ENCODE measurements at regions not wholly inside any gene's neighbourhood (a gene's known extent, or its start where the extent isn't known, plus 50 kb on each side); places are given as distances from the start of the nearest gene placed in this dataset.

DNA sequence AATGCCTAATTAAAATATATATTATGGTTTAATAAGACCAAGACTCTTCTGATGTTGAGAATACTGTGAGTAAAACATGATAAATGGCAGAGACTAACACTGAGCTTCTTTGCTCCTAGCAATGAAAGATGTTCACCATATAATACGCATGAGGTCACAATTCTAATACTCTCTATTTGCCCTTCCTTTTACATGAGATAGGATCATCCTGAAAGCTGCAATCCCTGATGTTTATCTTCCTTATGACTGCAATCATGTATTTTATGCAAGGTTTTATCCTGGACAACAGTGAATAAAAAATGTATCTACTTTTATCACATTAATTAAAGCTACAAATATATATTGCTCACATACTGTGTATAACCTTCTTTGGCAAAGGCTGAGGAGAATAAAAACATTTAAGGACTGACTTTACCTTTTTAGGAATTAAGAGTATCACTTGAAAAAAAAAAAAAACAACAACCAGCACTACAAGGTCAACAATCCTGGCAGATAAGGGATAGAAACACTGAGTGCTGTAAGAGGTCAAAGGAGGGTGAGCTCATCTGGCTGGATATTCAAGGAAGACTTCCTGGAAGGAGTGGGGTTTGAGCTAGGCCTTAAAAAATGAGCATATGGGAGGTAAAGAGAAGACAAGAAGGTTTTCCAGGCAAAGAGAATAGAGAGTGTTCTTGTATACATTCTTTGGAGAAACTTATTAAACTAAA is 99.9 kb downstream of the AREG start:
- 97 to 100% methylated on average over 1 of the region's 1 CpG for WGBS, 2 donors
- no peak for TF ChIP-seq POLR2A (IDR thresholded peaks at IDR 0.05)
- TF ChIP-seq, protein P1, sequence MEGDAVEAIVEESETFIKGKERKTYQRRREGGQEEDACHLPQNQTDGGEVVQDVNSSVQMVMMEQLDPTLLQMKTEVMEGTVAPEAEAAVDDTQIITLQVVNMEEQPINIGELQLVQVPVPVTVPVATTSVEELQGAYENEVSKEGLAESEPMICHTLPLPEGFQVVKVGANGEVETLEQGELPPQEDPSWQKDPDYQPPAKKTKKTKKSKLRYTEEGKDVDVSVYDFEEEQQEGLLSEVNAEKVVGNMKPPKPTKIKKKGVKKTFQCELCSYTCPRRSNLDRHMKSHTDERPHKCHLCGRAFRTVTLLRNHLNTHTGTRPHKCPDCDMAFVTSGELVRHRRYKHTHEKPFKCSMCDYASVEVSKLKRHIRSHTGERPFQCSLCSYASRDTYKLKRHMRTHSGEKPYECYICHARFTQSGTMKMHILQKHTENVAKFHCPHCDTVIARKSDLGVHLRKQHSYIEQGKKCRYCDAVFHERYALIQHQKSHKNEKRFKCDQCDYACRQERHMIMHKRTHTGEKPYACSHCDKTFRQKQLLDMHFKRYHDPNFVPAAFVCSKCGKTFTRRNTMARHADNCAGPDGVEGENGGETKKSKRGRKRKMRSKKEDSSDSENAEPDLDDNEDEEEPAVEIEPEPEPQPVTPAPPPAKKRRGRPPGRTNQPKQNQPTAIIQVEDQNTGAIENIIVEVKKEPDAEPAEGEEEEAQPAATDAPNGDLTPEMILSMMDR (IDR thresholded peaks at IDR 0.05): no peak
- intact Hi-C loops (cut with DNase I): no loop called here
- no peak for DNase-seq
- H3K27me3 ChIP-seq: no peaks in the 10 kb centered on the region
- H3K4me3 ChIP-seq (replicated peaks in 1 of 3): no peak overlapping the region
- H3K36me3 ChIP-seq: no peaks in the 10 kb centered on the region
- H3K27ac ChIP-seq: no peak overlapping the region
- H3K4me1 ChIP-seq: no peaks in the 10 kb centered on the region
- H3K9me3 ChIP-seq: no peaks in the 10 kb centered on the region

DNA sequence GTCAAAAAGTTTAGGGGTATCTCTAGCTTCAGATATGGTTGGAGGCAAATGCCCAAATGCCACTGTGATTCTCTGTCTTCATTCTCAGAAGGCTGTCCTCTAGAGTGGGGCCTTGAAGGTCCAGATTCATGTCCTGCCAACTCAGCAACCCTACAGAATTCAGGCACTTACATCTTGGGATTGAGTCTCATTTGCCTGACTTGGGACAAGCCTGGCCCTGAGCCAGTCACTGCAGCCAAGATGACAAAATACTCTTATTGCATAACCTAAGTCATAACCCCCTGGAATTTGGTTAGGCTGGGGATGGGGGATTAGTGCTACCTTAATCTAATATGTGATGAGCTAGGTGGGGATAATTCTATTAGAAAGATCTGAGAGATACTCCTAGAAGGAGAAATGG is 100.5 kb downstream of the AREG start:
- Histone ChIP-seq H3K9me3 (no peaks in the 10 kb centered on the region), H3K27me3 (no peaks in the 10 kb centered on the region), H3K4me1 (no peaks in the 10 kb centered on the region), H3K4me3 (replicated peaks in 1 of 3) (no peak overlapping the region), H3K36me3 (no peaks in the 10 kb centered on the region), H3K27ac (no peak overlapping the region)
- intact Hi-C loops (cut with DNase I): no loop called here
- DNase-seq: peak; percentile 6 to 11
- TF ChIP-seq, protein P1 (IDR thresholded peaks at IDR 0.05): no peak
- no peak for TF ChIP-seq POLR2A (IDR thresholded peaks at IDR 0.05)

DNA sequence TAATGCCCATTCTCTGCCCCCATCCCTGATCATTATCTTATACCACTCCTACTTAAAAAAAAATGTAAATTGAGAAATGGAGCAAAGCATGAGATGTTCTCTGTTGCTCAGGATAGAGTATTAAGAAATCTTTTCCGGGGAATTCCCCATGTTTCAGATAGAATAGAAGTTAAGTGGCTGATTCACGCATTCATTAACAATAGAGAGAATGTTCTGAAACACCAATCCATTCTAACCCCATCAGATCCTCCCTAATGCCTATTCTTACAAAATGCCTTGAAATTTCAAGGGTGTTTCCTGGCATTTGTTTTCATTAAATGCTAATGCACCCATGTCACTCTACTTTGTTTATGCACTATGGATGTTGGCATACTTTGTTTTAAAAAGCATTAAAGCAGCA is 101.1 kb downstream of the AREG start:
- 80 to 92% methylated on average over 2 of the region's 2 CpGs for WGBS, 2 donors
- Histone ChIP-seq H3K9me3 (no peaks in the 10 kb centered on the region), H3K27ac (no peak overlapping the region), H3K36me3 (no peaks in the 10 kb centered on the region), H3K4me3 (replicated peaks in 1 of 3) (no peak overlapping the region), H3K27me3 (no peaks in the 10 kb centered on the region), H3K4me1 (no peaks in the 10 kb centered on the region)
- no peak for DNase-seq
- intact Hi-C loops (cut with DNase I): no loop called here
- TF ChIP-seq POLR2A (IDR thresholded peaks at IDR 0.05): no peak

DNA sequence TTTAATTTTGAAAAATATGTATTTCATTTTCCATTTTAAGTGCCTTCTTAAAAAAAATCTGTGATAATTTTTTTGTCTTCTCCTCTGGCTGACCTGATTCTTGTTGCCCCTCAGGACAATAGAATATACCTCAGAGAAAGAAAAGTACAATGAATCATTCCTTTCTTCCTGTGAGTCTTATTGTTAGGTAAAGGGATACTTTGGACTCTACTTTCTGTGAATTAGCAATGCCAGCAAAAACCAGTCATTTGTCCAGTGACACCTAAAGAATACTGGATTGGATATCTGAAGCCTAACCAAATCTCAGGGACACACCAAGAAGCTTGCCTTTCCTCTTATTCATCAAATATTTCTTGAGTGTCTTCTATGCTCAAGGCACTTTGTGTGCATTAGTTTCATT is 102.1 kb downstream of the AREG start:
- no peak for TF ChIP-seq POLR2A (IDR thresholded peaks at IDR 0.05)
- TF ChIP-seq, protein P1 (IDR thresholded peaks at IDR 0.05): no peak
- Histone ChIP-seq H3K27ac (no peak overlapping the region), H3K36me3 (no peaks in the 10 kb centered on the region), H3K9me3 (no peaks in the 10 kb centered on the region), H3K4me3 (replicated peaks in 1 of 3) (no peak overlapping the region), H3K27me3 (no peaks in the 10 kb centered on the region), H3K4me1 (no peaks in the 10 kb centered on the region)
- intact Hi-C loops (cut with DNase I): no loop called here
- DNase-seq: no peak

DNA sequence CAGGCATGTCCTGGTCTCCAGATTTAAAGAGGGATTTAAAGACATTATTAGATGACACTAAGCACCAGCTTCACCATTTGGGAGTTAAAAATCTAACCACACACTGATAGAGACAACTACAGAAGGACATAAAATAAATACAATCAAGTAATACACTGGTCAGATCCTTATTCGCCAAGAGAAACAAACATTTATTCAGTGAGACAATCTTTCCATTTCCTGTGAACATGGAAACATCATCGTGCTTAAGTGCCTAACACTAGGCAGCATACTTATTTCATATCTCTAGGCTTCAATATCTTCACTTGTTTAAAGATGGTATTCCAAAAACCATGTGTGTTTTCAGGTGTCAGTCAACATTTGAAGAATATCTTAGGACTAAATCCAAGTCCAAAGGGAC is 103.6 kb downstream of the AREG start:
- no peaks in the 10 kb centered on the region for H3K36me3 ChIP-seq
- 59 to 80% methylated on average over 2 of the region's 2 CpGs for WGBS, 2 donors
- no peaks in the 10 kb centered on the region for H3K9me3 ChIP-seq
- TF ChIP-seq, protein P1 (IDR thresholded peaks at IDR 0.05): no peak
- TF ChIP-seq POLR2A (IDR thresholded peaks at IDR 0.05): no peak
- no peak overlapping the region for H3K27ac ChIP-seq
- H3K27me3 ChIP-seq: no peaks in the 10 kb centered on the region
- DNase-seq: no peak
- no peak overlapping the region for H3K4me3 ChIP-seq (replicated peaks in 1 of 3)
- intact Hi-C loops (cut with DNase I): no loop called here
- no peaks in the 10 kb centered on the region for H3K4me1 ChIP-seq

DNA sequence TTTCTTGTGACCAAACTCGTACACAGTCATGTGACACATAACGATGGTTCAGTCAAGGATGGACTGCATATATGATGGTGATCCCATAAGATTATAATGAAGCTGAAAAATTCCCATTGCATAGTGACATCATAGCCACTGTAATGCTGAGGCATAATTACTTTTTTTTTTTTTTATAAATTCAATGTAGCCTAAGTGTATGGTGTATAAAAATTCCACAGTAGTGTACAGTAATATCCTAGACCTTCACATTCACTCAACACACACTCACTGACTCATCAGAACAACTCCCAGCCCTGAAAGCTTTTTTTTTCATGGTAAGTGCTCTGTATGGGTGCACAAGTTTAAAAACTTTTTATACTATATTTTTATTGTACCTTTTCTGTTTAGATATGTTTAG is 105.0 kb downstream of the AREG start:
- Histone ChIP-seq H3K4me3 (replicated peaks in 1 of 3) (no peak overlapping the region), H3K4me1 (no peaks in the 10 kb centered on the region), H3K27ac (no peak overlapping the region), H3K9me3 (no peaks in the 10 kb centered on the region), H3K36me3 (no peaks in the 10 kb centered on the region), H3K27me3 (no peaks in the 10 kb centered on the region)
- no peak for TF ChIP-seq POLR2A (IDR thresholded peaks at IDR 0.05)
- TF ChIP-seq, protein P1 (IDR thresholded peaks at IDR 0.05): no peak
- no peak for DNase-seq
- intact Hi-C loops (cut with DNase I): no loop called here
- 89 to 95% methylated on average over 2 of the region's 2 CpGs for WGBS, 2 donors
